ENCODE measurements at regions not wholly inside any gene's neighbourhood (a gene's known extent, or its start where the extent isn't known, plus 50 kb on each side); places are given as distances from the start of the nearest gene placed in this dataset.

DNA sequence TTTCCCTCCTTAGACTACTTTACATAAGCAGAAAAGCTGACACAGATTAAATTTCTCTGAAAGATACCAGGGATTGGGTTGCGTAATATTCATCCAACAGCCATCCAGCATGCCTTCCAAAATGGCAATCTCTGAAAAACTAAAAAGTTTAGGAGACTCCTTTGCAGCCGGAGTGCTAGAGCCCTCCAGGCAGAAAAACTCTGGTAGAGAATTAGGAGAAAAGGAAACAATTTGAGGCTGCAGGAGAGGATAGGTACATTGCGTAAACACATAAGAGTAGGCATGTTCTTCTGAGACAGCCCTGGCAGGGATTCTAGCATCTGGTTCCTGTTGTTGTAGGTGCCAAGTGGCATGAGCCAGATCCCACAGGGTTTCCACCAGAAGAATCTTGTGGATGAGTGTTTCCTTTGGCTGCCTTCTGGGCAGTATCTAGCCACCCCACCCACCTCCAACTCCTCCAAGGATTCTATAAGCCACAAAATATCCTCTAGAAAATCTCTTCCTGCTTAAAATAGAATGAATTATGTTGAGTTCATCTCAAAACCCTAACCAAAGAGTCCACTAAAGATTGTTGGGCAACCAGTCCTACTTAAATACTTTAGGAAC is 402.4 kb downstream of the HGF start:
- TF ChIP-seq POLR2A (IDR thresholded peaks at IDR 0.05) (no peak), POLR2AphosphoS5 (IDR thresholded peaks at IDR 0.05) (peak in 2 of 3 donors; percentile 34 to 36)
- H3K36me3 ChIP-seq = no peaks in the 10 kb centered on the region
- DNase-seq (ENCODE audit: low spot score in 2 of 2) = peak; percentile 69 to 81
- no peaks in the 10 kb centered on the region for H3K9me3 ChIP-seq
- peak overlapping the region; percentile 51 for H3K27ac ChIP-seq
- H3K4me3 ChIP-seq = no peak overlapping the region
- WGBS = 28% methylated on average over 3 of the region's 3 CpGs
- H3K27me3 ChIP-seq = no peaks in the 10 kb centered on the region
- H3K4me1 ChIP-seq = peaks cover 18% of the 10 kb centered on the region

DNA sequence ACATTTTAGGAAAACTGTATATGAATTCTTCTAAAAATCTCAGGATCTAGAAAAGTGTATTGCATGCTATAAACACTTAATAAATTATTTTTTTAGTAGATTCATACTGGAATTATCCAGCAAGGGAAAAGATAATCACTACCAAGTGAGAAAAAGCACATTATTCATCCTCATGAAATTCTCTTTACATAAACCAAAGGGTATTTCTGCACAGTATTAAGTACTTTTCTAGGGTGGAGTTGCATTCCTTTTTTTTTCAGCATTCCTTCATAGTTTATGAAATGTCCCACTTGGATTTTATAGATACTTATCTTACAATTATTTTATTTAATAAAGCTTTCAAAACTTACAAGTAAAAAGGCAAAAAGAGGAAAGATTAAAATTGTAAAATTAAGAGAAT is 403.3 kb downstream of the HGF start:
- H3K27ac ChIP-seq = no peak overlapping the region
- H3K4me3 ChIP-seq = no peak overlapping the region
- no peak for DNase-seq (ENCODE audit: low spot score in 2 of 2)
- no peaks in the 10 kb centered on the region for H3K27me3 ChIP-seq
- H3K9me3 ChIP-seq = no peaks in the 10 kb centered on the region
- TF ChIP-seq, protein P1, sequence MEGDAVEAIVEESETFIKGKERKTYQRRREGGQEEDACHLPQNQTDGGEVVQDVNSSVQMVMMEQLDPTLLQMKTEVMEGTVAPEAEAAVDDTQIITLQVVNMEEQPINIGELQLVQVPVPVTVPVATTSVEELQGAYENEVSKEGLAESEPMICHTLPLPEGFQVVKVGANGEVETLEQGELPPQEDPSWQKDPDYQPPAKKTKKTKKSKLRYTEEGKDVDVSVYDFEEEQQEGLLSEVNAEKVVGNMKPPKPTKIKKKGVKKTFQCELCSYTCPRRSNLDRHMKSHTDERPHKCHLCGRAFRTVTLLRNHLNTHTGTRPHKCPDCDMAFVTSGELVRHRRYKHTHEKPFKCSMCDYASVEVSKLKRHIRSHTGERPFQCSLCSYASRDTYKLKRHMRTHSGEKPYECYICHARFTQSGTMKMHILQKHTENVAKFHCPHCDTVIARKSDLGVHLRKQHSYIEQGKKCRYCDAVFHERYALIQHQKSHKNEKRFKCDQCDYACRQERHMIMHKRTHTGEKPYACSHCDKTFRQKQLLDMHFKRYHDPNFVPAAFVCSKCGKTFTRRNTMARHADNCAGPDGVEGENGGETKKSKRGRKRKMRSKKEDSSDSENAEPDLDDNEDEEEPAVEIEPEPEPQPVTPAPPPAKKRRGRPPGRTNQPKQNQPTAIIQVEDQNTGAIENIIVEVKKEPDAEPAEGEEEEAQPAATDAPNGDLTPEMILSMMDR (IDR thresholded peaks at IDR 0.05) = no peak
- TF ChIP-seq POLR2A (IDR thresholded peaks at IDR 0.05) = no peak
- no peak for TF ChIP-seq POLR2AphosphoS5 (IDR thresholded peaks at IDR 0.05)
- no peak for TF ChIP-seq EP300 (IDR thresholded peaks at IDR 0.05)
- H3K4me1 ChIP-seq = peaks cover 18% of the 10 kb centered on the region
- H3K36me3 ChIP-seq = no peaks in the 10 kb centered on the region

DNA sequence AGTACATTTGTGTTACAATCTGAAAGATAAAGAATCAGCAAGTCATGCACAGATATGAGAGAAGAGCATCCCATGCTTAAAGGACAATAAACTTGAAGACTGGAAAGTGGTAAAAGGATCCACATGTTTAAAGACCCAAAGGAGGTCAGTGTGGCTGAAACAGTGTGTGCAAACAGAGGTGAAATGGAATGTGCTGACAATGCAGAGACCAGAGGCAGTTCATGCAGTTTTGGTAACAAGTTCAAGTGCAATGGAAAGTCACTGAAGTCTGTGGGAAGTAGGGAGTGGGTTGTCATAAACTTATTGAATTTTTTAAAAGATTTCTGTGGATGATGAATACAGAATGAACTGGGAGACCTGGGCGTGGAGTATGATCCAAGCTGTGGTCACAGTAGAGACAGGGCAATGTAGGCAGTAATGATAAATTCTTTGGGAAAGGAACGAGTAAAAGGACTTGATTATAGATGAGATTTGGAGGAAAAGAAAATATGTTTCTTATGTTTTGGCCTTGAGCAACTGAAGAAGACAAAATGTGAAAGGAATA is 408.0 kb downstream of the HGF start:
- Histone ChIP-seq H3K9me3 (no peaks in the 10 kb centered on the region), H3K27ac (no peak overlapping the region), H3K4me1 (peaks cover 1% of the 10 kb centered on the region), H3K36me3 (no peaks in the 10 kb centered on the region), H3K4me3 (no peak overlapping the region), H3K27me3 (no peaks in the 10 kb centered on the region)
- WGBS = 61% methylated on average over 2 of the region's 2 CpGs
- no peak for TF ChIP-seq POLR2AphosphoS5 (IDR thresholded peaks at IDR 0.05)
- TF ChIP-seq EP300 (IDR thresholded peaks at IDR 0.05) = no peak
- TF ChIP-seq, protein P1 (IDR thresholded peaks at IDR 0.05) = no peak
- TF ChIP-seq POLR2A (IDR thresholded peaks at IDR 0.05) = no peak
- no peak for DNase-seq (ENCODE audit: low spot score in 2 of 2)

DNA sequence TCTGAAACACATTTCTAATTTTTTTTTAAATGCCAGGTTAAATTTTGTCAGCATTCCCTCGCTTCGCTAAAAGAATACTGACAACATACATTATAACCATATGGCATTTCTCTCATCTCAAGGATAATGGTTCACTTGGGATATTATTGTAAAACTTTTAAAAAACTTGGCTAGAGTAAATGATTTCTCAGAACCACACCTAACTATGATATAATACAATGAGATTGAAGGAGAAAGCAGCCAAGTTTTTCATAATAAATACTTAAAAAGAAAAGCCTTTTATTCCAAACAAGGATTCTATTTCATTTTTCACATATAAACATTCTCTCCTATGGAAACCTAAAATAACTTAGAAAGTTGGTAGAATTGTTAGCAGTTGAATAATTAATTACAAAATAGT is 413.9 kb downstream of the HGF start:
- 62% methylated on average over 2 of the region's 2 CpGs for WGBS
- Histone ChIP-seq H3K4me1 (peaks cover 2% of the 10 kb centered on the region), H3K27me3 (no peaks in the 10 kb centered on the region), H3K9me3 (no peaks in the 10 kb centered on the region), H3K36me3 (no peaks in the 10 kb centered on the region), H3K4me3 (no peak overlapping the region), H3K27ac (no peak overlapping the region)
- TF ChIP-seq POLR2A (IDR thresholded peaks at IDR 0.05) (no peak), EP300 (IDR thresholded peaks at IDR 0.05) (no peak), POLR2AphosphoS5 (IDR thresholded peaks at IDR 0.05) (no peak)
- TF ChIP-seq, protein P1 (IDR thresholded peaks at IDR 0.05) = no peak
- no peak for DNase-seq (ENCODE audit: low spot score in 2 of 2)

DNA sequence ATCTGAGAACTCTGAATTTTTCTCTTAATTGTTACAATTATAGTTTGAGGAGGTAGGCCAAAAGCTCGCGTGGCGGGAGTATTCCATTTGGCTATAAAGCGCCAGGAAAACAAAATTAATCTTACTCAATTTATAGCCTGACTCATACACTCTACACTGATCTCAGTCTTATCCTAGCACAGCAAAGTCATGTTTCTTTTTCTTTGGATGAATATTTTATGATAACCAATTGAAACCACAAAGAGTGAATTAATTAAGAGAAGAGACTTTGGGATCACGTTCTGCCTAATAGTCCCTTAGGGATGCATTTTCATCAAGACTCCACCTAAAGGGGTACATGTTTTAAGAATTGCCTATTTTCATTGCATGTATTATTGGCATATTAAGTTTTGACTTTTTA is 420.8 kb downstream of the HGF start:
- TF ChIP-seq, protein P1 (IDR thresholded peaks at IDR 0.05) = no peak
- TF ChIP-seq EP300 (IDR thresholded peaks at IDR 0.05) (no peak), POLR2A (IDR thresholded peaks at IDR 0.05) (no peak), POLR2AphosphoS5 (IDR thresholded peaks at IDR 0.05) (no peak)
- no peaks in the 10 kb centered on the region for H3K9me3 ChIP-seq
- no peak overlapping the region for H3K4me3 ChIP-seq
- H3K36me3 ChIP-seq = no peaks in the 10 kb centered on the region
- no peaks in the 10 kb centered on the region for H3K27me3 ChIP-seq
- no peak for DNase-seq (ENCODE audit: low spot score in 2 of 2)
- no peaks in the 10 kb centered on the region for H3K4me1 ChIP-seq
- WGBS = 70% methylated on average over 5 of the region's 5 CpGs
- no peak overlapping the region for H3K27ac ChIP-seq

Measured in suprapubic skin (tissue), 4 donors.